Activated naive CD8-positive, alpha-beta T cell treated with anti-CD3 and anti-CD28 coated beads, Interleukin-2, amount 10 ng/mL, durations not matched to agents 7 days and 5 days (primary cell): ENCODE measurements at regions not wholly inside any gene's neighbourhood (a gene's known extent, or its start where the extent isn't known, plus 50 kb on each side); places are given as distances from the start of the nearest gene placed in this dataset.

Experiments
- ATAC-seq: fragments of 150-1000 bp; cut with Tn5 transposase; one replicate; pipeline ENCODE4 v1.10.0; 2021; ENCODE audit warnings: low read depth, moderate library complexity
- POLR2A ChIA-PET: fragments of 350-600 bp; sonication (Branson Sonifier 250); formaldehyde crosslinking; loops from one replicate; lab custom pipeline; 2021; ENCODE audit warnings: antibody characterized with exemption; lab: Charles Lee
- DNase-seq: peaks from one replicate; pipeline ENCODE4 v3.0.0; 2021
- H3K27ac Mint-ChIP-seq: one replicate; pipeline ENCODE4 v1.8.0; 2022; ENCODE audit warnings: mild to moderate bottlenecking, mixed read lengths
- H3K27me3 Mint-ChIP-seq: one replicate; pipeline ENCODE4 v1.8.0; 2022; ENCODE audit warnings: mild to moderate bottlenecking, moderate library complexity, mixed read lengths
- H3K36me3 Mint-ChIP-seq: one replicate; pipeline ENCODE4 v1.8.0; 2021; ENCODE audit warnings: mild to moderate bottlenecking, mixed read lengths
- H3K4me1 Mint-ChIP-seq: one replicate; pipeline ENCODE4 v1.8.0; 2021; ENCODE audit warnings: mixed read lengths
- H3K4me3 Mint-ChIP-seq: one replicate; pipeline ENCODE4 v1.8.0; 2022; ENCODE audit warnings: mild to moderate bottlenecking, moderate library complexity, mixed read lengths
- H3K9me3 Mint-ChIP-seq: one replicate; pipeline ENCODE4 v1.8.0; 2021; ENCODE audit warnings: mixed read lengths

DNA sequence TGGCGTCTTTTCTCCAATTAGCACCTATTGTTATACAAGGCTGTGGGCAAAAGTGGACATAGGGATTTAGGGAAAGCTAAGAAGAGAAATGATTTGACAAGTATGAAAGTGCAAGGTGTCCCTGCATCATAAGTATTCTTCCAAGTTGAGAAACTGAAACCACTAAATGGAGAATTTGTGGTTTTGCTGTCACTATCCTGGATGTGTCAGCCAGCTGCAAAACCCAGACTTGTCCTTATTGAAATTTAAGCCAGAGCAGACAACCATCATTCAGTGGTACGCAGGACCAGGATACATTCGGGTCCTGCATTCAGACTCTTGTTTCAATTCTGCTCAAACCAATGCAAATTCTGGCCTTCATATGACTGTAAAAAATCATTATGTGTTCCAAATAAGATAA, 384.8 kb upstream of the TGFBR2 start:
- H3K36me3 Mint-ChIP-seq, result peaks cover 13% of the 10 kb centered on the region
- peaks cover 12% of the 10 kb centered on the region for H3K9me3 Mint-ChIP-seq
- POLR2A ChIA-PET, result no interaction called here
- no peaks in the 10 kb centered on the region for H3K27me3 Mint-ChIP-seq
- H3K4me1 Mint-ChIP-seq, result peaks cover 23% of the 10 kb centered on the region
- no peak overlapping the region for H3K27ac Mint-ChIP-seq
- no peak for DNase-seq
- no peak overlapping the region for H3K4me3 Mint-ChIP-seq
- ATAC-seq, result peak; percentile 52

GRCh38 chr3:30222441-30222840, 384.0 kb upstream of the TGFBR2 start:
- peaks cover 26% of the 10 kb centered on the region for H3K4me1 Mint-ChIP-seq

DNA sequence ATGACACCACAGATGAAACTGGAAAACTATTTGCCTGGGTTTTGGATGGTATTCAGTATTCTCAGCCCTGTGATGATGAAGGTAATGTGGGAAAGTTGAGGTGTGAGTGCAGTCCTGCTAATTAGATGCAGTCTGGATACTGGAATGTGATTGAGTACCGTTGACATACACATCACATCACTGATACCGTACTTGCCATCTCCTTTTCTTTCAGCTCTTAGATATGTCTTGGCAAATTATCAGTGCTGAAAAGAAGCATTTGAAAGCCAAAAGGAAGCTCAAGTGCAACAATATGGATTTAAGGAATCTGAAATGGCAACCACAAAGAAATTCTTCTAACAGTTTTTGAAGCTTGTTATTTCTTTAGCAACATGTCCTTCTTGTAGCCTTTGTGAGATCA, 381.4 kb upstream of the TGFBR2 start:
- Mint-ChIP-seq H3K4me3 (no peak overlapping the region), H3K36me3 (peaks cover 23% of the 10 kb centered on the region), H3K4me1 (peaks cover 37% of the 10 kb centered on the region), H3K9me3 (peaks cover 9% of the 10 kb centered on the region), H3K27ac (no peak overlapping the region), H3K27me3 (no peaks in the 10 kb centered on the region)
- DNase-seq (no peak), ATAC-seq (no peak)
- POLR2A ChIA-PET, result no interaction called here

More at GRCh38 chr3:30222441-30222840, 384.0 kb upstream of the TGFBR2 start:
- no peak overlapping the region for H3K27ac Mint-ChIP-seq
- no peak for DNase-seq
- peaks cover 15% of the 10 kb centered on the region for H3K36me3 Mint-ChIP-seq
- POLR2A ChIA-PET, result no interaction called here
- peaks cover 11% of the 10 kb centered on the region for H3K9me3 Mint-ChIP-seq
- ATAC-seq, result no peak
- H3K27me3 Mint-ChIP-seq, result no peaks in the 10 kb centered on the region
- H3K4me3 Mint-ChIP-seq, result no peak overlapping the region

GRCh38 chr3:30226601-30227151, 379.7 kb upstream of the TGFBR2 start:
- H3K9me3 Mint-ChIP-seq, result peaks cover 10% of the 10 kb centered on the region
- H3K27me3 Mint-ChIP-seq, result no peaks in the 10 kb centered on the region
- no peak for DNase-seq
- H3K27ac Mint-ChIP-seq, result no peak overlapping the region
- H3K4me1 Mint-ChIP-seq, result peaks cover 29% of the 10 kb centered on the region
- H3K4me3 Mint-ChIP-seq, result no peak overlapping the region
- no peak for ATAC-seq
- peaks cover 26% of the 10 kb centered on the region for H3K36me3 Mint-ChIP-seq
- POLR2A ChIA-PET, result no interaction called here

GRCh38 chr3:30227571-30228301, 378.7 kb upstream of the TGFBR2 start:
- peak overlapping the region; percentile 87 for H3K27ac Mint-ChIP-seq
- H3K4me1 Mint-ChIP-seq, result peaks cover 27% of the 10 kb centered on the region
- no peaks in the 10 kb centered on the region for H3K27me3 Mint-ChIP-seq
- POLR2A ChIA-PET, result no interaction called here
- ATAC-seq, result peak; percentile 94
- peak overlapping the region; percentile 59 for H3K4me3 Mint-ChIP-seq
- peaks cover 12% of the 10 kb centered on the region for H3K9me3 Mint-ChIP-seq
- peaks cover 30% of the 10 kb centered on the region for H3K36me3 Mint-ChIP-seq
- DNase-seq, result no peak

- H3K4me3 Mint-ChIP-seq, result peak overlapping the region; percentile 59
- H3K36me3 Mint-ChIP-seq, result peaks cover 27% of the 10 kb centered on the region
- H3K9me3 Mint-ChIP-seq, result peaks cover 9% of the 10 kb centered on the region
- ATAC-seq (no peak), DNase-seq (no peak)
- peaks cover 24% of the 10 kb centered on the region for H3K4me1 Mint-ChIP-seq
- peak overlapping the region; percentile 87 for H3K27ac Mint-ChIP-seq
- no peaks in the 10 kb centered on the region for H3K27me3 Mint-ChIP-seq
- POLR2A ChIA-PET, result no interaction called here
These were observed 378.1 kb upstream of the TGFBR2 start for GRCh38 chr3:30228302-30228631.

DNA sequence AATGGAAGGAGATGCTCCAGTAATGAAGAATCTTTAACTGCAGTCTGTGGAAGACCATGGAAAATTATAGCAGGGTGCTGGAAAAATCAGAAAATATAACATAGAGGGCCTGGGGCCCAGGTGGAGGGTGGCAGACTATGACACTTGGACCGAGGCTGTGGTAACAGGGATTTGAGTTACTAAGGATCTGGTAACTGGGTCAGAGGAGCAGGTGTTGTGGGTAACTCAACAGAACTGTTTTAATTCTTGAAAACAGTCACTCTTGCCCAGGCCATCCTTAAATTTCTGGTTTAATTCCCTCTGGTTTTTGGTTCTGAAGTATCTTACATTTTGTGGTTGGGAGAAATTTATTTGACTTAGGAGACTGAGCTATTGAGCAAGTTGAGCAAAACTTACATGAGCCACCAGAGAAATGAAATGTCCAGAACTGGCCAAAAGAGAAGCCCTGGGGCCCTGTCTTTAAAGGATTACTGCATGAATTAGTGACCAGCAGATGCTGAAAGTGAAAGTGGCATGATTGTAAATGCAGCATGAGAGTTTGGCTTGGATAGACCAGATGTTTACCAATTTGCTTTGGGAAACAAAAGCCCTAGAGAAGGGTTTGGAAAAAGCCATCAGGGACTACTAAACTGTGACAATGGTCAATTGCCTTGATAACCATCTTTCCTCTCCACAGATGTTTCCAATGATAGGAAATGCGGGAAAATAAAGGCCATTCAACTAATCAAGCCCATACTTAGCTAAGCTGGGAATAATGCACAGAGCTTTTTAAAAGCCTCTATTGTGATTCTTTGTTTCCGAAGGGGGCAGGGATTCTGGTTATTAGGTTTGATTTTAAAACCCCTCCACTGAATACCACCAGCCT, 374.9 kb upstream of the TGFBR2 start:
- Mint-ChIP-seq H3K27me3 (no peaks in the 10 kb centered on the region), H3K4me1 (peaks cover 19% of the 10 kb centered on the region), H3K36me3 (peaks cover 22% of the 10 kb centered on the region), H3K27ac (no peak overlapping the region), H3K4me3 (no peak overlapping the region), H3K9me3 (peaks cover 5% of the 10 kb centered on the region)
- POLR2A ChIA-PET, result no interaction called here
- DNase-seq (no peak), ATAC-seq (no peak)

DNA sequence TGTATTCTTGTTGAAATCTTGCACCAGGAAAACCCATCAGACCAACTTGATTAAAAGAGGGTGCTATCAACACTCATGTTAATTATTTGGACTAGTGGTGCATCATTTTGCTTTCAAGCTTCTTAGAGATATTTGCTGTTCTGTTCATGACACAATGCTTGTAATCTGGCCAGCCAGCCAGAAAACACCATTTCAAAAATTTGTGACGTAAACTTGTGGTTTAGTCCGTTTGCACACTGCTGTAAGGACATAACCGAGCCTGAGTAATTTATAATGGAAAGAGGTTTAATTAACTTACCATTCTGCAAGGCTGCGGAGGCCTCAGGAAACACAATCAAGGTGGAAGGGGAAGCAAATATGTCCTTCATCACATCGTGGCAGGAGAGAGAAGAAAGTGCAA, 374.3 kb upstream of the TGFBR2 start:
- ATAC-seq (no peak), DNase-seq (no peak)
- no peaks in the 10 kb centered on the region for H3K27me3 Mint-ChIP-seq
- no peak overlapping the region for H3K4me3 Mint-ChIP-seq
- peaks cover 19% of the 10 kb centered on the region for H3K4me1 Mint-ChIP-seq
- POLR2A ChIA-PET, result no interaction called here
- peaks cover 5% of the 10 kb centered on the region for H3K9me3 Mint-ChIP-seq
- peaks cover 22% of the 10 kb centered on the region for H3K36me3 Mint-ChIP-seq
- no peak overlapping the region for H3K27ac Mint-ChIP-seq

DNA sequence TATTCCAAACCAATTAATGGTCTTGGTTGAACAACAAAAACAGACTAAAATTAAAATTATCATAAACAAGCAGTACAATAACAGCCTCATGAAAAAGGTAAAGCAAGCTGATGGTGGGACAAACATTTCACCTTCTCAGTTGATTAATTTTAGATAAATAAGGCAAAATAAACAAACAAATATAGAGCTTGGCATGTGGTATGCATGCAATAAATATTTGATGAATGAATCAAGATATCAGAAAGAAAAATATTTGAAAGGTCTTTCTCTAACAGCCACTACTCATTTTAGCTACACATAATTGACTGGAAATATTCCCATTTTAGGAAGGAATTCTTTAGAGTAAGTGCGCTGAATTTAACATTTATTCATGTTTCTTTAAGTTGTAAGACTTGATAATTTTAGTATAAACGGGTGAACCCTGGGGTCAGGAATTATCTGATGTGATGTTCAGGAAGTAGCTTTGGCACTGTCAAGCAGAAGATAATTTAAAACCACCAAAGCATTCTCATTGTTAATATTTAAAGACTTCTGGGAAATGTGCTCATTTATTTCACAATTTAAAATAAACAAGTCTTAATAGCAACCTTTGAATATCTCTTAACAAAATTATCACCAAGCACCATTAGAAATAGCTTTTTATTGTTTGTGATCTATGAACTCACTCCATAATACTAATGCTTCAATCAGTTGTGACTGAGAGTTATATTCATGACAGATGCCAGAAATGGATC, 372.3 kb upstream of the TGFBR2 start:
- H3K9me3 Mint-ChIP-seq, result peaks cover 3% of the 10 kb centered on the region
- no peaks in the 10 kb centered on the region for H3K27me3 Mint-ChIP-seq
- H3K4me1 Mint-ChIP-seq, result peaks cover 3% of the 10 kb centered on the region
- H3K36me3 Mint-ChIP-seq, result peaks cover 9% of the 10 kb centered on the region
- ATAC-seq, result no peak
- no peak overlapping the region for H3K27ac Mint-ChIP-seq
- H3K4me3 Mint-ChIP-seq, result no peak overlapping the region
- DNase-seq, result no peak
- POLR2A ChIA-PET, result no interaction called here

DNA sequence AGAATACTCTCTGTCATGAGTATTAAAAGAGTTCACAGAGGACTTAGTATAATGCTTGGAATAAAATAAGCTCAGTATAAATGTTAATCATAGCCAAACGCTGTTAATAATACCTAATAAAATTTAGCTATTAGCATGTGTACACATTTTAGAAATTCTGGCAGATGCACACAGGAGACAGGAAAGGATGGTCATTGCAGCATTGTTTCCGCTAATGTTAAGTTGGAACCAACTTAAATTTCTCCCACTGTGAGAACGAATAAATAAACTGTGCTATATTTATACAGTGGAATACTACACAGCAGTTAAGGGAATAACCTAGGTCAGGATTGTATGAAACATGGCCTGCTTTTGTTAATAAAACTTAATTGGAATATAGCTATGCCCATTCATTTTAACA, 370.4 kb upstream of the TGFBR2 start:
- H3K27ac Mint-ChIP-seq, result no peak overlapping the region
- no peak overlapping the region for H3K4me3 Mint-ChIP-seq
- no peak for ATAC-seq

GRCh38 chr3:30241721-30242120, 364.7 kb upstream of the TGFBR2 start:
- POLR2A ChIA-PET, result no interaction called here
- Mint-ChIP-seq H3K27me3 (no peaks in the 10 kb centered on the region), H3K9me3 (no peaks in the 10 kb centered on the region), H3K4me3 (no peak overlapping the region), H3K27ac (no peak overlapping the region), H3K36me3 (peaks cover 4% of the 10 kb centered on the region), H3K4me1 (peaks cover 1% of the 10 kb centered on the region)
- DNase-seq (no peak), ATAC-seq (no peak)

More for the DNA sequence above, 370.4 kb upstream of the TGFBR2 start:
- DNase-seq, result no peak
- peaks cover 2% of the 10 kb centered on the region for H3K4me1 Mint-ChIP-seq
- H3K9me3 Mint-ChIP-seq, result peaks cover 2% of the 10 kb centered on the region
- H3K27me3 Mint-ChIP-seq, result no peaks in the 10 kb centered on the region
- peaks cover 11% of the 10 kb centered on the region for H3K36me3 Mint-ChIP-seq
- POLR2A ChIA-PET, result no interaction called here

DNA sequence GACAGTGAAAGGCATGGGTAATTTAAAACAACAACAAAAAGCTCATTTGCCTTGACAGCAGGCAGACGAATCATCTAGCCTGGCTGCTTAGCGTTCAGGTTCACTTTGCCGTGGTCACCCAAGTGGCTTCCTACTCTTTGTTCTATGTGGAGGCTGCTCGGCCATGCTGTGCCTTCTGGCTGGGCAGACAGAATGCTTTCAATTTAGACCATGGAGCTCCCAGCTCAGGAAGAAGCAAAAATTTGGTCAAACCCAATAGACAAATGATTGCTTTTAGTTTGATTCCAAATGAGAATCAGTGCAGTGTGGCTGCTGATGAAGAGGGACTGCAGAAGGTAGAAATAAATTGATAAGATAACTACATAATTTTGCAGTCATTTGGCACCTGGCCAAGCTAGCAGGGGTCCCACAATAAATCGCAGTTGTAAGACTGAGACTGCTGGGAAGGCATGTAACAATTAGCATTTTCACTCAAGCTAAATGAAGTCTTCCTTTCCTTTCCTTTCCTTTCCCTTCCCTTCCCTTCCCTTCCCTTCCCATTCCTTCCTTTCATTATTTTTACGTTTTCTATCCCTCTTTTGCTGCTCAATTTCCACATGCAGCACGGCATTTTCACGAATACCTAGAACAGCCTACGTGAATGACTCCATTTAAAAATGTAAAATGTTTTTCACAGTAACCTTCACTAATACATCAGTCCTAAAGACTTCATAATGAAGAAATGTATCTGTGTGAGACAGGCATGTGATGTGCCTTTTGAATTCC, 360.4 kb upstream of the TGFBR2 start:
- H3K4me3 Mint-ChIP-seq, result no peak overlapping the region
- peaks cover 6% of the 10 kb centered on the region for H3K36me3 Mint-ChIP-seq
- POLR2A ChIA-PET, result no interaction called here
- peaks cover 11% of the 10 kb centered on the region for H3K4me1 Mint-ChIP-seq
- H3K27me3 Mint-ChIP-seq, result peaks cover 3% of the 10 kb centered on the region
- ATAC-seq (peak; percentile 45), DNase-seq (no peak)
- H3K9me3 Mint-ChIP-seq, result peaks cover 2% of the 10 kb centered on the region
- H3K27ac Mint-ChIP-seq, result no peak overlapping the region

- POLR2A ChIA-PET, result no interaction called here
- H3K36me3 Mint-ChIP-seq, result peaks cover 6% of the 10 kb centered on the region
- H3K4me1 Mint-ChIP-seq, result peaks cover 11% of the 10 kb centered on the region
- DNase-seq, result no peak
- peak overlapping the region; percentile 74 for H3K27ac Mint-ChIP-seq
- H3K9me3 Mint-ChIP-seq, result peaks cover 5% of the 10 kb centered on the region
- peaks cover 3% of the 10 kb centered on the region for H3K27me3 Mint-ChIP-seq
- H3K4me3 Mint-ChIP-seq, result peak overlapping the region; percentile 50
- ATAC-seq, result peak; percentile 84
These were observed 358.0 kb upstream of the TGFBR2 start for GRCh38 chr3:30248423-30248822.
